ENCODE measurements at regions not wholly inside any gene's neighbourhood (a gene's known extent, or its start where the extent isn't known, plus 50 kb on each side); places are given as distances from the start of the nearest gene placed in this dataset.

- Histone ChIP-seq H3K56ac (ENCODE audit: insufficient read length, low read depth, low read length) (no peak overlapping the region), H3K4me1 (ENCODE audit: insufficient read depth, low read length) (no peaks in the 10 kb centered on the region), H3T11ph (ENCODE audit: low read length) (no peak overlapping the region), H4K20me1 (ENCODE audit: control insufficient read depth, insufficient read depth, insufficient read length) (no peaks in the 10 kb centered on the region), H4K91ac (ENCODE audit: insufficient read length, low read depth, low read length) (no peak overlapping the region), H3K9ac (ENCODE audit: extremely low read depth, insufficient read length, low read length) (no peak overlapping the region), H2BK120ac (ENCODE audit: low read depth, low read length, poor library complexity, severe bottlenecking) (no peak overlapping the region), H4K5ac (ENCODE audit: insufficient read length, low read depth, low read length) (no peak overlapping the region), H2BK5ac (ENCODE audit: insufficient read length, low read length) (no peak overlapping the region), H3K4ac (ENCODE audit: low read depth, low read length) (no peak overlapping the region), H3K9me3 (ENCODE audit: control insufficient read depth, low read depth, low read length) (no peaks in the 10 kb centered on the region), H2BK20ac (ENCODE audit: low read depth, low read length, poor library complexity, severe bottlenecking) (no peak overlapping the region), H3K79me1 (ENCODE audit: insufficient read depth, low read depth, low read length, poor library complexity, severe bottlenecking) (no peaks in the 10 kb centered on the region), H2AFZ (ENCODE audit: low read length) (no peak overlapping the region), H2BK15ac (ENCODE audit: low read depth, low read length) (no peak overlapping the region), H3K18ac (ENCODE audit: insufficient read length, low read depth, low read length) (no peak overlapping the region), H3K14ac (ENCODE audit: insufficient read depth, low read length) (no peak overlapping the region), H2BK12ac (ENCODE audit: insufficient read length, low read depth, low read length) (no peak overlapping the region), H3K79me2 (ENCODE audit: insufficient read depth, low read length) (no peaks in the 10 kb centered on the region), H3K4me2 (ENCODE audit: insufficient read depth, insufficient read length, low read length) (no peak overlapping the region), H3K27ac (ENCODE audit: insufficient read length, low read depth, low read length) (no peak overlapping the region), H2AK5ac (ENCODE audit: insufficient read length, low read length) (no peak overlapping the region), H4K8ac (replicated peaks; ENCODE audit: insufficient read length, low read depth, low read length) (no peak overlapping the region), H3K23me2 (ENCODE audit: insufficient read length, low read depth, low read length, poor library complexity, severe bottlenecking) (no peaks in the 10 kb centered on the region), H3K27me3 (ENCODE audit: insufficient read depth, low read length) (no peaks in the 10 kb centered on the region), H3K23ac (ENCODE audit: insufficient read length, low read depth, low read length) (no peak overlapping the region)
- Mint-ChIP-seq H3K27me3 (ENCODE audit: low read depth) (no peaks in the 10 kb centered on the region), H3K27ac (no peak overlapping the region), H3K4me3 (no peak overlapping the region), H3K36me3 (ENCODE audit: insufficient read depth in 1 of 3, low read depth in 3 of 3) (0 out of 7 replicates have a peak, but pooled peaks cover 0 to 3% (median 0%) of the 10 kb centered on the region in 3 experiments), H3K4me1 (peaks cover 0 to 4% of the 10 kb centered on the region in 2 experiments; a peak in 1 of 4 replicates), H3K9me3 (no peaks in the 10 kb centered on the region)
- TF ChIP-seq CTCF (conservative IDR thresholded peaks at IDR 0.05), result no peak
- no peak for DNase-seq
These were observed 378.6 kb upstream of the CHRM2 start for GRCh38 chr7:136489808-136490207.
